ENCODE measurements at regions not wholly inside any gene's neighbourhood (a gene's known extent, or its start where the extent isn't known, plus 50 kb on each side); places are given as distances from the start of the nearest gene placed in this dataset.

GRCh38 chr1:185458670-185459069 lies 141.6 kb upstream of the IVNS1ABP start:
- no peaks in the 10 kb centered on the region for H3K9me2 ChIP-seq (replicated peaks; ENCODE audit: low read length)
- no peaks in the 10 kb centered on the region for H3K27me3 ChIP-seq (ENCODE audit: low read length)
- no peak overlapping the region for H3K4me2 ChIP-seq (ENCODE audit: low read length)
- CTCF ChIA-PET: no interaction called here
- TF ChIP-seq EZH2 (IDR thresholded peaks at IDR 0.05; ENCODE audit: low read length, unreplicated experiment) (no peak), EZH2phosphoT487 (IDR thresholded peaks at IDR 0.05; ENCODE audit: borderline replicate concordance, low read length) (no peak), CTCF (conservative IDR thresholded peaks at IDR 0.05; ENCODE audit: low read depth, low read length) (no peak)
- no peaks in the 10 kb centered on the region for H3K79me2 ChIP-seq (ENCODE audit: low read length)
- H4K20me1 ChIP-seq (ENCODE audit: low read length): no peaks in the 10 kb centered on the region
- H3F3A ChIP-seq (ENCODE audit: low read length, unreplicated experiment): no peaks in the 10 kb centered on the region
- intact Hi-C loops (cut with micrococcal nuclease): no loop called here
- H3K9ac ChIP-seq (ENCODE audit: low read length): no peak overlapping the region
- no peak for DNase-seq
- no TSS peak for BruUV-seq (replicated peaks)
- ATAC-seq: no peak
- H3K27ac ChIP-seq (ENCODE audit: low read length): no peak overlapping the region
- no peak overlapping the region for H3K4me3 ChIP-seq (ENCODE audit: low read length)
- H3K36me3 ChIP-seq (ENCODE audit: low read depth, low read length): no peaks in the 10 kb centered on the region
- POLR2A ChIA-PET (ENCODE audit: unreplicated experiment): no interaction called here
- H2AFZ ChIP-seq (ENCODE audit: low read length): no peak overlapping the region
- no peaks in the 10 kb centered on the region for H3K9me3 ChIP-seq (ENCODE audit: low read length)
- H3K4me1 ChIP-seq (ENCODE audit: insufficient read depth, low read length): peaks cover 13% of the 10 kb centered on the region

- H3K9me3 ChIP-seq (ENCODE audit: low read length): no peaks in the 10 kb centered on the region
- H3K36me3 ChIP-seq (ENCODE audit: low read depth, low read length): no peaks in the 10 kb centered on the region
- peak; percentile 95 for ATAC-seq
- H3K79me2 ChIP-seq (ENCODE audit: low read length): no peaks in the 10 kb centered on the region
- BruUV-seq (replicated peaks): no TSS peak
- ChIA-PET CTCF (no interaction called here), POLR2A (ENCODE audit: unreplicated experiment) (no interaction called here)
- 0 out of 2 replicates have a peak overlapping the region, but pooled peaks have one; percentile 19 for H2AFZ ChIP-seq (ENCODE audit: low read length)
- intact Hi-C loops (cut with micrococcal nuclease): no loop called here
- no peaks in the 10 kb centered on the region for H4K20me1 ChIP-seq (ENCODE audit: low read length)
- H3K27ac ChIP-seq (ENCODE audit: low read length): peak overlapping the region; percentile 83
- TF ChIP-seq EZH2phosphoT487 (IDR thresholded peaks at IDR 0.05; ENCODE audit: borderline replicate concordance, low read length) (no peak), EZH2 (IDR thresholded peaks at IDR 0.05; ENCODE audit: low read length, unreplicated experiment) (no peak), CTCF (conservative IDR thresholded peaks at IDR 0.05; ENCODE audit: low read depth, low read length) (no peak)
- H3K4me2 ChIP-seq (ENCODE audit: low read length): peak overlapping the region; percentile 70
- peak; percentile 93 for DNase-seq
- no peaks in the 10 kb centered on the region for H3K9me2 ChIP-seq (replicated peaks; ENCODE audit: low read length)
- H3K4me1 ChIP-seq (ENCODE audit: insufficient read depth, low read length): peaks cover 21% of the 10 kb centered on the region
- H3F3A ChIP-seq (ENCODE audit: low read length, unreplicated experiment): no peaks in the 10 kb centered on the region
- H3K9ac ChIP-seq (ENCODE audit: low read length): no peak overlapping the region
- no peak overlapping the region for H3K4me3 ChIP-seq (ENCODE audit: low read length)
- no peaks in the 10 kb centered on the region for H3K27me3 ChIP-seq (ENCODE audit: low read length)
Measured at GRCh38 chr1:185453496-185454192, 136.6 kb upstream of the IVNS1ABP start.

- H3K79me2 ChIP-seq (ENCODE audit: low read length): no peaks in the 10 kb centered on the region
- no peak overlapping the region for H3K27ac ChIP-seq (ENCODE audit: low read length)
- H2AFZ ChIP-seq (ENCODE audit: low read length): no peak overlapping the region
- intact Hi-C loops (cut with micrococcal nuclease): no loop called here
- no peak for TF ChIP-seq EZH2 (IDR thresholded peaks at IDR 0.05; ENCODE audit: low read length, unreplicated experiment)
- no peak for TF ChIP-seq CTCF (conservative IDR thresholded peaks at IDR 0.05; ENCODE audit: low read depth, low read length)
- no peaks in the 10 kb centered on the region for H3K9me3 ChIP-seq (ENCODE audit: low read length)
- DNase-seq (no peak), ATAC-seq (no peak)
- BruUV-seq (replicated peaks): no TSS peak
- H3K36me3 ChIP-seq (ENCODE audit: low read depth, low read length): no peaks in the 10 kb centered on the region
- peaks cover 21% of the 10 kb centered on the region for H3K4me1 ChIP-seq (ENCODE audit: insufficient read depth, low read length)
- CTCF ChIA-PET: no interaction called here
- no peak overlapping the region for H3K9ac ChIP-seq (ENCODE audit: low read length)
- no peak overlapping the region for H3K4me2 ChIP-seq (ENCODE audit: low read length)
- H3K9me2 ChIP-seq (replicated peaks; ENCODE audit: low read length): no peaks in the 10 kb centered on the region
- no peak overlapping the region for H3K4me3 ChIP-seq (ENCODE audit: low read length)
- no peaks in the 10 kb centered on the region for H3K27me3 ChIP-seq (ENCODE audit: low read length)
- no peaks in the 10 kb centered on the region for H3F3A ChIP-seq (ENCODE audit: low read length, unreplicated experiment)
- no peaks in the 10 kb centered on the region for H4K20me1 ChIP-seq (ENCODE audit: low read length)
- POLR2A ChIA-PET (ENCODE audit: unreplicated experiment): no interaction called here
Measured at GRCh38 chr1:185450917-185451316, 133.9 kb upstream of the IVNS1ABP start.

Measured in PC-3 (cell line).